ENCODE measurements at regions not wholly inside any gene's neighbourhood (a gene's known extent, or its start where the extent isn't known, plus 50 kb on each side); places are given as distances from the start of the nearest gene placed in this dataset.
"Not testable (repeated sequence)": the region's sequence is repeated elsewhere in the genome, so short reads cannot be mapped to it uniquely, and the experiment has no call there.

DNA sequence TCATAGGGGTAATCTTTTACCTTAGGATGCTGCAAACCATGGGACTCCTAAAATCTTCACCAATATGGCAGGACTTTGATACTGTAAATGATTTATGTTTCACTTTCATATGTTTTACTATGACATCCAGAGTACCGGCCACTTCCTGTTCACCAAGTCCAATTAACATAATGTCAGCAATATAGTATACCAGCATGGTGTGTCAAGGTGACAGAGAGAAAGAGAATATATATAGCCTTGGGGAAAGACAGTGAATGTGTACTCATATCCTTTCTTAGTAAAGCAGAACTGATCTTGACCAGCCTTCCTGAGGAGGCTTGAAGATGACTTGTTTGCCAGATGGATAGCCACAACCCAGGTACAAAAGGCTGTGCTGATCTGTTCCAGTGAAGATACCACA lies 127.9 kb downstream of the NRN1 start:
- Mint-ChIP-seq H3K27ac (no peak overlapping the region), H3K4me3 (no peak overlapping the region), H3K9me3 (peaks cover 0 to 4% of the 10 kb centered on the region in 2 donors), H3K36me3 (ENCODE audit: insufficient read depth in 2 of 2) (no peaks in the 10 kb centered on the region), H3K4me1 (ENCODE audit: low read depth) (no peaks in the 10 kb centered on the region), H3K27me3 (ENCODE audit: low read depth) (no peaks in the 10 kb centered on the region)
- peak in 1 of 2 donors; percentile 54 for ATAC-seq (replicated peaks in 1 of 2)
- DNase-seq: no peak

DNA sequence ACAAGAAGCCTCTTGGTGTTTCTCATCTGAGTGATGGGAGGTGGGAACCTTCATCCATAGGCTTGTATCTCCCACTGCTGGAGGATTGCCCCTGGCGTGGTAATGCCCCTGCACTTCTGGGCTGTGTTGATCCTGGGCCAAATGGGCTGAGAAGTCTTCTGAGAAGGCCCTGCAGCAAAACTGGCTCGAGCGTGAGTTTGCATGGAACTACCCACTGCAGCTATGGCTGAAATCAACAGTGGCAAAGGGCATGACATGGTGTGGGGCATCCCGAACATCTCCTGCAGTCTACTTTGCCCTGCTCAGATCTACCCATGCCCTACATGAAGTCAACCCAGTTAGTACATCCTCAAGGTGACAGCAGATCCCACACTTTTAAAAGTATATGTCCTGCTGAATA lies 130.6 kb downstream of the NRN1 start:
- no peak for DNase-seq
- H3K9me3 Mint-ChIP-seq: peaks cover 6 to 9% of the 10 kb centered on the region in 2 donors
- no peaks in the 10 kb centered on the region for H3K27me3 Mint-ChIP-seq (ENCODE audit: low read depth)
- peaks cover 4 to 7% of the 10 kb centered on the region in 2 donors for H3K36me3 Mint-ChIP-seq (ENCODE audit: insufficient read depth in 2 of 2)
- H3K4me3 Mint-ChIP-seq: no peak overlapping the region
- H3K4me1 Mint-ChIP-seq (ENCODE audit: low read depth): peaks cover 16% of the 10 kb centered on the region
- H3K27ac Mint-ChIP-seq: no peak overlapping the region
- no peak for ATAC-seq (replicated peaks in 1 of 2)

DNA sequence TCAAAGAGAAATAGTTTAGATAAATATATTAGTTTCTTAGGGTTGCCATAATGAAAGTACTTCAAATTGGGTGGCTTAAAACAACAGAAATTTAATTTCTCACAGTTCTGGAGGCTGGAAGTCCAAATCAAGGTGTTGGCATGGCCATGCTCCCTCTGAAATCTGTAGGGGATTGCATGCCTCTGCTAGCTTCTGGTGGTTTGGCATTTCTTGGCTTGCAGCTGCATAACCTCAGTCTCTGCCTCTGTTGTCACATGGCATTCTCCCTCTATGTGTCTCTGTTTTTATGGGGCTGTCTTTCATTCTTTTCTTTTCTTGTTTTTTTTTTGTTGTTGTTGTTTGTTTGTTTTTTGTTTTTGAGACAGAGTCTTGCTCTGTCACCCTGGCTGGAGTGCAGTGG lies 132.7 kb downstream of the NRN1 start:
- not testable (repeated sequence) for H3K36me3 Mint-ChIP-seq (ENCODE audit: insufficient read depth in 2 of 2); ATAC-seq (replicated peaks in 1 of 2); H3K27me3 Mint-ChIP-seq (ENCODE audit: low read depth); DNase-seq; H3K9me3 Mint-ChIP-seq; H3K4me3 Mint-ChIP-seq
- Mint-ChIP-seq H3K4me1 (ENCODE audit: low read depth) (peaks cover 28% of the 10 kb centered on the region), H3K27ac (peak overlapping the region; percentile 48)

DNA sequence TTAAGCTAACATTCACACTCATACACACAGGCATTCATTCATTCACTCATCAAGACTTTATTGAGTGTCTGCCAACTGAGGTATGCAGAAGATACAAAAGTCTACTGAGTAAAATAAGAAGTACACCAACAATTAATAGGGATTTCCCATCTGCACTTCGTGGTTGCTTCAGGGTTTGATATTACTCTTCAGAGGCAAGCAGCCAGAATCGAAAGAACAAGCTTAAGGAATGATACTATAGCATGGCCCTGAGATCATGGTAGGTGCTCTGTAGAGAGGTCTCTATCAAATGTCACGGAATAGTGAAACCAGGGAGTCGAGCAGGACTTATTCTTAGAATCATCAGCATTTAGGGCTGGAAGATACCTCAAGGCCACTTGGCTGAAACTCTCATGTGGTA lies 135.4 kb downstream of the NRN1 start:
- DNase-seq (peak in 1 of 2 donors; percentile 10), ATAC-seq (replicated peaks in 1 of 2) (peak; percentile 80 to 84)

DNA sequence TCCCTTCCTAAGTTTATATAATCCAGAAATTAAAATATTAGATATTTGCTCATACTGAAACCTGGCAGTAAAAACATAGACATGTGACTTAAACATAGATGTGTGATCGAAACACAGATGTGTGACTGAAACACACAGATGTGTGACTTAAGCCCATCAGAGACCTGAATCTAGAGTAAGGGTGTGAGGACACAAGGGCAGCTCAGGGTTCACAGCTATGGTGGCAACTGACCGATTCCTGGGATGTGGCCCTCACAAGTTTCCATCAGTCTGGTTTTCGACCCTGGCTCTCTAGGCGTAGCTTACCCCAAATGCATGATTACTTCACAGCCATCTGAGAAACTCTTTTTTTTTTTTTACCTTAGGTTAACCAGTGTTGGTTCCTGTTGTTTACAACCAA lies 137.0 kb downstream of the NRN1 start:
- peak overlapping the region; percentile 82 for H3K27ac Mint-ChIP-seq
- H3K36me3 Mint-ChIP-seq (ENCODE audit: insufficient read depth in 2 of 2): peaks cover 6 to 14% of the 10 kb centered on the region in 2 donors
- H3K27me3 Mint-ChIP-seq (ENCODE audit: low read depth): no peaks in the 10 kb centered on the region
- DNase-seq: no peak
- H3K4me3 Mint-ChIP-seq: no peak overlapping the region
- ATAC-seq (replicated peaks in 1 of 2): no peak
- H3K4me1 Mint-ChIP-seq (ENCODE audit: low read depth): peaks cover 62% of the 10 kb centered on the region
- peaks cover 6 to 11% of the 10 kb centered on the region in 2 donors for H3K9me3 Mint-ChIP-seq

More for the DNA sequence above, 135.4 kb downstream of the NRN1 start:
- H3K4me1 Mint-ChIP-seq (ENCODE audit: low read depth): peaks cover 46% of the 10 kb centered on the region
- peaks cover 4 to 7% of the 10 kb centered on the region in 2 donors for H3K36me3 Mint-ChIP-seq (ENCODE audit: insufficient read depth in 2 of 2)
- H3K4me3 Mint-ChIP-seq: no peak overlapping the region
- H3K27ac Mint-ChIP-seq: no peak overlapping the region
- H3K27me3 Mint-ChIP-seq (ENCODE audit: low read depth): no peaks in the 10 kb centered on the region
- peaks cover 5 to 6% of the 10 kb centered on the region in 2 donors for H3K9me3 Mint-ChIP-seq

DNA sequence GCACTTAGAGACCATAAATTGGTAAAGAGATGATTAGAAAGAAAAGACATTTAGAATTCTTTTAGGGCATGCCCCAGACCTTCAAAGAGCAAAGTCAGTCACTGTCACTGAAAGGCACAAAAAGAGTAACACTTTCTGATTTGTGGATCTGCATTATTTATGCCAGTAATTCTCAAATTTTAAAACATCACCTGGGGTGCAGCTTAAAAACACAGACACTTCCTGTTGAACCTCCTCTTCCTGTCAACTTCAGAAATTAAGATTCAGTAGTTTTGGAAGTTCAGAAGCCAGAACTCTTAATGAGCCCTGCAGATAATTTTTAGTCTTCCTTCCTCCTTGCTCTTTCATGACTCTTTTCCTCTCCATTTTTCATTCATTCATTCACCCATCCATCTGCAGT lies 137.5 kb downstream of the NRN1 start:
- peaks cover 6 to 14% of the 10 kb centered on the region in 2 donors for H3K36me3 Mint-ChIP-seq (ENCODE audit: insufficient read depth in 2 of 2)
- no peaks in the 10 kb centered on the region for H3K27me3 Mint-ChIP-seq (ENCODE audit: low read depth)
- no peak overlapping the region for H3K4me3 Mint-ChIP-seq
- DNase-seq: no peak
- H3K4me1 Mint-ChIP-seq (ENCODE audit: low read depth): peaks cover 62% of the 10 kb centered on the region
- peaks cover 6 to 11% of the 10 kb centered on the region in 2 donors for H3K9me3 Mint-ChIP-seq
- ATAC-seq (replicated peaks in 1 of 2): no peak
- H3K27ac Mint-ChIP-seq: peak overlapping the region; percentile 82

DNA sequence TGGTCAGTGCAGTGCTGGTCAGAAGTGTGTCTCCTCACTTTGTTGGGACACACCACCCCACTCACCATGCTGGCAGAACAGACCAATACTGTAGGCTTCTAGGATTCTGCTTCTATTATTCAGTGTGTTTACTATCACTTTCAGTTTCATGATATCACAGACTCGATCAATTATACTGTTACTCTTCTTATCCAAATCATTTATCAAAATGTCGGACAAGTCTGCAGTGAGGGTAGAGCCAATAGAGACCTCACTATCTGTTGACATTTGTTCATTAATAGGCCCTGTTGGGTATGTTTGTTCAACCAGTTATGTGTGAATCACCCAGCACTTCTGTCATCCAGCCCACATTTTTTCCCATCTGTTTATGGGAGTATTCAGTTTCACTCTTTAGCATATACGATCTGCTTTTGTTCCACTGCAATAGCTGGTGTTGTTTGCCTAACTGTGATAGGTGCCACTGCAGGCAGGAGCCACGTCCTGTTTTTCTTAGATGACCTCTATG lies 140.1 kb downstream of the NRN1 start:
- H3K36me3 Mint-ChIP-seq (ENCODE audit: insufficient read depth in 2 of 2): peaks cover 2 to 10% of the 10 kb centered on the region in 2 donors
- peaks cover 51% of the 10 kb centered on the region for H3K4me1 Mint-ChIP-seq (ENCODE audit: low read depth)
- H3K27me3 Mint-ChIP-seq (ENCODE audit: low read depth): no peaks in the 10 kb centered on the region
- H3K4me3 Mint-ChIP-seq: peak overlapping the region; percentile 68 to 84
- DNase-seq: no peak
- H3K9me3 Mint-ChIP-seq: peaks cover 1 to 5% of the 10 kb centered on the region in 2 donors
- ATAC-seq (replicated peaks in 1 of 2): peak; percentile 60 to 68
- H3K27ac Mint-ChIP-seq: peak overlapping the region; percentile 87

DNA sequence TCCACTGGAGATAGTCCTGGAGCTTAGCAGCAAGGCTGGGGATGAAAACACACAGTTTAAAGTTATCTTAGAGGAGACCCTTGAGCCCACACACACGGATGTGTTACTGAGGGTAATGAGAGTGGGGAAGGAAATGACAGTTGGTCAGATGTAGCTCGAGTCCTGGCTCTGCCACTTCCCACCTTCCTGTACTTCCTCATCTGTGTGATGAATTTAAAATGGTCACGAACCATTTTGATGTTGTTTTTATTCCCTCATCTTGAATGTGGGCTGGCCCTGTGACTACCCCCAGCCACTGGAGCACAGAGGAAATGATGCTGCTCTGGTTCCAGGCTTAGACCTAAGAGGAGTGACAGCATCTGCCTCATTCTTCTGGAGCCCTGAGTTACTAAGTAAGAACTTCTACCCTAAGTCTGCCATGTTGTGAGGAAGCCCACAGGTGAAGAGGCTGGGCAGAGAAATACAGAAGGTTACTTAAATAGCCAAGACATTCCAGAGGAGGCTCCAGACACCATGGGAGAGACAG lies 141.2 kb downstream of the NRN1 start:
- H3K27ac Mint-ChIP-seq: no peak overlapping the region
- peak in 1 of 2 donors; percentile 48 for ATAC-seq (replicated peaks in 1 of 2)
- DNase-seq: no peak
- no peaks in the 10 kb centered on the region for H3K27me3 Mint-ChIP-seq (ENCODE audit: low read depth)
- peaks cover 2 to 10% of the 10 kb centered on the region in 2 donors for H3K36me3 Mint-ChIP-seq (ENCODE audit: insufficient read depth in 2 of 2)
- H3K9me3 Mint-ChIP-seq: peaks cover 3 to 5% of the 10 kb centered on the region in 2 donors
- H3K4me1 Mint-ChIP-seq (ENCODE audit: low read depth): peaks cover 48% of the 10 kb centered on the region
- H3K4me3 Mint-ChIP-seq: peak overlapping the region in 1 of 2 donors; percentile 48

DNA sequence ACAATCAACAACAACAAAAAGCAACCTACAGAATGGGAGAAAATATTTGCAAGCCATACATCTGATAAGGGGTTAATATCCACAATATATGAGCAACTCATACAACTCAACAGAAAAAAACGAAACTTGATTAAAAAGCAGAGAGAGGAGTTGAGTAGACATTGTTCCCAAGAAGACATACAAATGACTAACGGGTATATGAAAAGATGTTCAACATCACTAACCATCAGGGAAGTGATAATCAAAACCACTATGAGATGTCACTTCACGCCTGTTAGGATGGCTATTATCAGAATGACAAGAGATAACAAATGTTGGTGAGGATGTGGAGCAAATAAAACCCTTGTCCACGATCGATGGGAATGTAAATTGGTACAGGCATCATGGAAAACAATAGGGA lies 145.9 kb downstream of the NRN1 start:
- DNase-seq (no peak), ATAC-seq (replicated peaks in 1 of 2) (no peak)
- peaks cover 17% of the 10 kb centered on the region for H3K4me1 Mint-ChIP-seq (ENCODE audit: low read depth)
- peak overlapping the region in 1 of 2 donors; percentile 17 for H3K4me3 Mint-ChIP-seq
- H3K36me3 Mint-ChIP-seq (ENCODE audit: insufficient read depth in 2 of 2): peaks cover 2 to 11% of the 10 kb centered on the region in 2 donors
- H3K9me3 Mint-ChIP-seq: peaks cover 5 to 7% of the 10 kb centered on the region in 2 donors
- no peak overlapping the region for H3K27ac Mint-ChIP-seq
- no peaks in the 10 kb centered on the region for H3K27me3 Mint-ChIP-seq (ENCODE audit: low read depth)

DNA sequence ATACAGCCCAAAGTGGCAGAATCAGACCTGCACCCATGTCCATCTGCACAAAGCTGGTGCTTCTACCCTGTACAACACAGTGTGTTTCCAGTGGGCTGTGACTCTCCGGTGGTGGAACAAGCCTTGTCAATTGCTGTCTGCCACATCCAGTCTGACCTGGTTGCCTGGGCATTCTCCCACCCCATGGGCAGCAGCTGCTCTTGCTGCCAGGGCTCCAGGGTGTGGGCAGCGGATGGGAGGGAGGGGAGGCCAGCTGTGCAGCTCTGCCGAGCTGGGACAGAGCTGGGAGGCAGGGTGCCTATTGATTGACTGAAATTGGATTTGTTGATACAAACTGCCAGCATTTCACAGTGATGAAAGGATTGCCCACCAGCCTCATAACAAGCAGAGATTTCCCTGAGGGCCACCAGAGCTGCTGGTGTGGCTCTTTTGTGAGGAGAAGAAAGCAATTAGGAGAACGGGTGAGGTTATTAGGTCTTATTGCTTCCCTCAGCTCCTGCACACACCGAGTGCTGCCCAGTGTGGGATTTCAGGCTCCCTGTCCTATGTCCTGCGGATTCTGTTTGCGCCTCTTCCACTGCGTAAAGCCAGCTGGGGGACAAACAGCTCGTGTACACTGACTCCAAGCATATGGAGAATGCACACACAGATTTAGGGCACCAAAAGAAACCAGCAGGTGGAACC lies 150.8 kb downstream of the NRN1 start:
- Mint-ChIP-seq H3K9me3 (peaks cover 0 to 6% of the 10 kb centered on the region in 2 donors), H3K27ac (no peak overlapping the region), H3K4me3 (no peak overlapping the region), H3K27me3 (ENCODE audit: low read depth) (no peaks in the 10 kb centered on the region), H3K36me3 (ENCODE audit: insufficient read depth in 2 of 2) (peaks cover 0 to 1% of the 10 kb centered on the region in 2 donors), H3K4me1 (ENCODE audit: low read depth) (peaks cover 12% of the 10 kb centered on the region)
- ATAC-seq (replicated peaks in 1 of 2) (no peak), DNase-seq (no peak)

DNA sequence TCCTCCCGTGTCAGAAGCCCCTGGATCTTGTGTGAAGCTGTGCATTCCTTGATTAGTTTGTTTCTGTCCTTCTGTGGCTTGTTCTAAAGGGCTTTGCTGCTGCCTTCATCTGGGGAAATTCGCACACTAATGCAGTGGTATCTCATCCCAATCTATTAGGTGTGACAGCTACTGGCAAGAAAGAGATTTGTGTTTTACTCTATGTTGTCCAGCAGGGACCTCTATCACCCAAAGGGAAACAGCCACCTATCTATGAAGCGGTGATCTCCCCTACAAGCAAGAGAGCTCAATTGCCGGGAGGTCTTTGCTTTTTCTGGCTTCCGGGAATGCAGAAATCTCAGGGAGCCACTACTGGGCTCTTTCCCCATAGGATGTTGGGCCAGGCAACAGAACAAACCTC lies 151.8 kb downstream of the NRN1 start:
- H3K4me3 Mint-ChIP-seq: no peak overlapping the region
- H3K9me3 Mint-ChIP-seq: peaks cover 0 to 3% of the 10 kb centered on the region in 2 donors
- no peak overlapping the region for H3K27ac Mint-ChIP-seq
- peaks cover 7% of the 10 kb centered on the region for H3K27me3 Mint-ChIP-seq (ENCODE audit: low read depth)
- peaks cover 0 to 1% of the 10 kb centered on the region in 2 donors for H3K36me3 Mint-ChIP-seq (ENCODE audit: insufficient read depth in 2 of 2)
- ATAC-seq (replicated peaks in 1 of 2) (no peak), DNase-seq (no peak)
- peaks cover 6% of the 10 kb centered on the region for H3K4me1 Mint-ChIP-seq (ENCODE audit: low read depth)

DNA sequence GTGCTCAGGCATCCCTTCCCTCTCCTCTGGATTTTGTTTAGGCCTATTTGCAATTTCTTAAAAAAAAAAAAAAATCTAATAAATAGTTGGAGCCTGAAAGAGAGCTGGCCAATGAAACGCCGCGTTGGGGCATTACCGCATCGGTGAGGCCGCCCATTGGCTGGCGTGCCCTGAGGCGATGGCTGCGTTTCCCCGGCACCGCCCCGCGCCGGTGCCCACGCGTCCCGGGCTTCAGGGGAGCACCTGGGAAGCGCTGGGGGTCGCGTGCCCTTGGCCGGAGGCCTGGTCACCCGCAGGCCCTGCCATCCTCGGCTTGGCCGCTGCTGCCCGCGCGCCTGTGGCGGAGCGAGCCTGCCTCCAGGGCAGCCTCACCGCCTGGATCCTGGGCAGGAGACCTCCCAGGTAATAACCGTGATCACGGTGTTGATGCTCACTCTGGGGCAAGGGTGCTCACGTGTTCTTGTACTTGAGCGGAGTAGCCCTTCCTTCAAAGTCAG lies 155.4 kb downstream of the NRN1 start:
- Mint-ChIP-seq H3K36me3 (ENCODE audit: insufficient read depth in 2 of 2) (no peaks in the 10 kb centered on the region), H3K4me1 (ENCODE audit: low read depth) (peaks cover 14% of the 10 kb centered on the region), H3K4me3 (peak overlapping the region; percentile 80 to 88), H3K9me3 (no peaks in the 10 kb centered on the region), H3K27me3 (ENCODE audit: low read depth) (peaks cover 9% of the 10 kb centered on the region), H3K27ac (no peak overlapping the region)
- DNase-seq (peak; percentile 68), ATAC-seq (replicated peaks in 1 of 2) (peak; percentile 91 to 94)

DNA sequence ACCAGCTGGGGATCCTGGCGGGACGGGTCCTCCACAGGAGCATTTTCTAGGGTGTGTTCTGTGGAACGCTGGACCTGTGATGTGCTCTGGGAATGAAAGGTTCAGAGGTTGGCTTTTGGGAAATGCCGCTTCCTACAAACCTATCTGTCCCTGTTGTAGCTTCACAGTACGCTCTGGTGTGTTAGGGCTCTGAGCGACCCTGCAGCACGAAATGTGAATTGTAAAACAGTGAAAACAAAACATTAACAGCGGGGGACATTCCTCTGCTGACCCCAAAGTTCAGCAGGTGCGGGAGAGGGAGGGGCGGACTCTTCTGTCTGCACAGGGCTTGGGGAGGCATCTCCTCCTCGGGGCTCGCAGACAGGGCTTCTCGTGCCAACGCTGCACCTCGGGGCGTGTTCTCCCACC lies 155.9 kb downstream of the NRN1 start:
- DNase-seq (no peak), ATAC-seq (replicated peaks in 1 of 2) (peak; percentile 72 to 76)
- Mint-ChIP-seq H3K9me3 (no peaks in the 10 kb centered on the region), H3K27me3 (ENCODE audit: low read depth) (peaks cover 9% of the 10 kb centered on the region), H3K27ac (no peak overlapping the region), H3K36me3 (ENCODE audit: insufficient read depth in 2 of 2) (no peaks in the 10 kb centered on the region), H3K4me3 (peak overlapping the region; percentile 54 to 80), H3K4me1 (ENCODE audit: low read depth) (peaks cover 14% of the 10 kb centered on the region)
